ENCODE measurements at regions not wholly inside any gene's neighbourhood (a gene's known extent, or its start where the extent isn't known, plus 50 kb on each side); places are given as distances from the start of the nearest gene placed in this dataset.

DNA sequence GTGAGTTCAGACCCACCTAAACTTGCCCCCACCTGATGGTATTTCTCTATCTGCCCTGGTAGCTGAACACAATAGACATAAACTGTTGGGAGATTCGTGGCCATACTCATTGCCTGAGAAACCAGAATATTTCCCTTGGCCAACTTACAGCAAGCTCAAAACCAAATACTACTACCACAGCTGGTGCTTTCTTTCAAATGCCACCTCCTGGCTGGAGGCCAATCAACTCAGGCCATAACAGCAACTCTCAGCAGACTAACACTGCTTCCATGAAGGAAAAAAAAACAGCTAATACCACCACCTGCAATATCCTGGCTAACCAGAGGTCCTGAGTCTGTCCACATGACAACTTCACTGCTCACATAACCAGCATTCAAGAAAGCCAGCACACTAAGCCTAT, 373.1 kb downstream of the CMPK2 start:
- Histone ChIP-seq H3K4me1 (ENCODE audit: control insufficient read depth, insufficient read depth, low read length) (no peaks in the 10 kb centered on the region), H3K27me3 (ENCODE audit: control insufficient read depth, insufficient read depth, low read length) (no peaks in the 10 kb centered on the region), H3K36me3 (ENCODE audit: control insufficient read depth, insufficient read depth, low read length) (no peaks in the 10 kb centered on the region), H3K9me3 (ENCODE audit: control insufficient read depth, insufficient read depth, low read depth, low read length) (no peaks in the 10 kb centered on the region), H3K4me3 (ENCODE audit: low read depth in 2 of 2, low read length in 2 of 2) (no peak overlapping the region), H3K27ac (ENCODE audit: low read length) (no peak overlapping the region)
- in situ Hi-C loops (cut with HindIII; ENCODE audit: low pct_unique_long_range_greater_than_20kb, low sequenced_read_pairs) = no loop called here
- POLR2A ChIA-PET = no interaction called here
- no peak for DNase-seq (ENCODE audit: low read depth, low spot score)
- CTCF ChIA-PET = no interaction called here
- ATAC-seq = no peak
- intact Hi-C loops (cut with micrococcal nuclease; ENCODE audit: unreplicated experiment) = no loop called here
- TF ChIP-seq, protein P1, sequence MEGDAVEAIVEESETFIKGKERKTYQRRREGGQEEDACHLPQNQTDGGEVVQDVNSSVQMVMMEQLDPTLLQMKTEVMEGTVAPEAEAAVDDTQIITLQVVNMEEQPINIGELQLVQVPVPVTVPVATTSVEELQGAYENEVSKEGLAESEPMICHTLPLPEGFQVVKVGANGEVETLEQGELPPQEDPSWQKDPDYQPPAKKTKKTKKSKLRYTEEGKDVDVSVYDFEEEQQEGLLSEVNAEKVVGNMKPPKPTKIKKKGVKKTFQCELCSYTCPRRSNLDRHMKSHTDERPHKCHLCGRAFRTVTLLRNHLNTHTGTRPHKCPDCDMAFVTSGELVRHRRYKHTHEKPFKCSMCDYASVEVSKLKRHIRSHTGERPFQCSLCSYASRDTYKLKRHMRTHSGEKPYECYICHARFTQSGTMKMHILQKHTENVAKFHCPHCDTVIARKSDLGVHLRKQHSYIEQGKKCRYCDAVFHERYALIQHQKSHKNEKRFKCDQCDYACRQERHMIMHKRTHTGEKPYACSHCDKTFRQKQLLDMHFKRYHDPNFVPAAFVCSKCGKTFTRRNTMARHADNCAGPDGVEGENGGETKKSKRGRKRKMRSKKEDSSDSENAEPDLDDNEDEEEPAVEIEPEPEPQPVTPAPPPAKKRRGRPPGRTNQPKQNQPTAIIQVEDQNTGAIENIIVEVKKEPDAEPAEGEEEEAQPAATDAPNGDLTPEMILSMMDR (IDR thresholded peaks at IDR 0.05) = no peak
- TF ChIP-seq SIN3A (IDR thresholded peaks at IDR 0.05; ENCODE audit: borderline replicate concordance, insufficient read depth, low read depth, low read length) = no peak
- TF ChIP-seq TCF7L2 (IDR thresholded peaks at IDR 0.05; ENCODE audit: low read depth, low read length) = no peak
- TF ChIP-seq, protein P2, sequence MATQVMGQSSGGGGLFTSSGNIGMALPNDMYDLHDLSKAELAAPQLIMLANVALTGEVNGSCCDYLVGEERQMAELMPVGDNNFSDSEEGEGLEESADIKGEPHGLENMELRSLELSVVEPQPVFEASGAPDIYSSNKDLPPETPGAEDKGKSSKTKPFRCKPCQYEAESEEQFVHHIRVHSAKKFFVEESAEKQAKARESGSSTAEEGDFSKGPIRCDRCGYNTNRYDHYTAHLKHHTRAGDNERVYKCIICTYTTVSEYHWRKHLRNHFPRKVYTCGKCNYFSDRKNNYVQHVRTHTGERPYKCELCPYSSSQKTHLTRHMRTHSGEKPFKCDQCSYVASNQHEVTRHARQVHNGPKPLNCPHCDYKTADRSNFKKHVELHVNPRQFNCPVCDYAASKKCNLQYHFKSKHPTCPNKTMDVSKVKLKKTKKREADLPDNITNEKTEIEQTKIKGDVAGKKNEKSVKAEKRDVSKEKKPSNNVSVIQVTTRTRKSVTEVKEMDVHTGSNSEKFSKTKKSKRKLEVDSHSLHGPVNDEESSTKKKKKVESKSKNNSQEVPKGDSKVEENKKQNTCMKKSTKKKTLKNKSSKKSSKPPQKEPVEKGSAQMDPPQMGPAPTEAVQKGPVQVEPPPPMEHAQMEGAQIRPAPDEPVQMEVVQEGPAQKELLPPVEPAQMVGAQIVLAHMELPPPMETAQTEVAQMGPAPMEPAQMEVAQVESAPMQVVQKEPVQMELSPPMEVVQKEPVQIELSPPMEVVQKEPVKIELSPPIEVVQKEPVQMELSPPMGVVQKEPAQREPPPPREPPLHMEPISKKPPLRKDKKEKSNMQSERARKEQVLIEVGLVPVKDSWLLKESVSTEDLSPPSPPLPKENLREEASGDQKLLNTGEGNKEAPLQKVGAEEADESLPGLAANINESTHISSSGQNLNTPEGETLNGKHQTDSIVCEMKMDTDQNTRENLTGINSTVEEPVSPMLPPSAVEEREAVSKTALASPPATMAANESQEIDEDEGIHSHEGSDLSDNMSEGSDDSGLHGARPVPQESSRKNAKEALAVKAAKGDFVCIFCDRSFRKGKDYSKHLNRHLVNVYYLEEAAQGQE (IDR thresholded peaks at IDR 0.05; ENCODE audit: insufficient read depth in 1 of 2, low read depth in 2 of 2, low read length in 1 of 2) = no peak
- TF ChIP-seq POLR2AphosphoS5 (IDR thresholded peaks at IDR 0.05; ENCODE audit: low read depth, low read length) = no peak
- BruUV-seq (replicated peaks) = no TSS peak

DNA sequence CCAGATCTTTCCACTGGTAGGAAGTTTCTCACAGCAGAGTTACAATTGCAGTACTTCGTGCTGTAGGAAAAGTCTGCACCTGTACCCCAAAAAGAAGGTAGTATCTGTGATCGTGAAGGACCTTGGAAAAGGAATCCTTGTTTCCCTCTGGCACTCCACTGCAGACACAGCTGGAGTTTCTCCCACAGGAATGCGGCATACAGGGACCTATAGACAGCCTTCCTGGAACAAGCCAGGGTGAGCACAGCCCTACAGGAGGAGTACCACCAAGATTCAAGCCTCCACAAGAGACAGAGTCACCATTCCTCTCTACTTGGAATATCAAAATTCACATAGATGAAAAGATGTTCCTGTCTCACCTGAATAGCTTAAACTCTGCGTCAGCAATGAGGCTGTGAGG, 372.4 kb downstream of the CMPK2 start:
- no peaks in the 10 kb centered on the region for H3K36me3 ChIP-seq (ENCODE audit: control insufficient read depth, insufficient read depth, low read length)
- no peaks in the 10 kb centered on the region for H3K9me3 ChIP-seq (ENCODE audit: control insufficient read depth, insufficient read depth, low read depth, low read length)
- no peaks in the 10 kb centered on the region for H3K4me1 ChIP-seq (ENCODE audit: control insufficient read depth, insufficient read depth, low read length)
- in situ Hi-C loops (cut with HindIII; ENCODE audit: low pct_unique_long_range_greater_than_20kb, low sequenced_read_pairs) = no loop called here
- intact Hi-C loops (cut with micrococcal nuclease; ENCODE audit: unreplicated experiment) = no loop called here
- H3K4me3 ChIP-seq (ENCODE audit: low read depth in 2 of 2, low read length in 2 of 2) = no peak overlapping the region
- POLR2A ChIA-PET = no interaction called here
- DNase-seq (ENCODE audit: low read depth, low spot score) = no peak
- TF ChIP-seq, protein P2 (IDR thresholded peaks at IDR 0.05; ENCODE audit: insufficient read depth in 1 of 2, low read depth in 2 of 2, low read length in 1 of 2) = no peak
- TF ChIP-seq, protein P1 (IDR thresholded peaks at IDR 0.05) = no peak
- CTCF ChIA-PET = no interaction called here
- no peaks in the 10 kb centered on the region for H3K27me3 ChIP-seq (ENCODE audit: control insufficient read depth, insufficient read depth, low read length)
- no peak for ATAC-seq
- no TSS peak for BruUV-seq (replicated peaks)
- H3K27ac ChIP-seq (ENCODE audit: low read length) = no peak overlapping the region
